ENCODE measurements at regions not wholly inside any gene's neighbourhood (a gene's known extent, or its start where the extent isn't known, plus 50 kb on each side); places are given as distances from the start of the nearest gene placed in this dataset.

DNA sequence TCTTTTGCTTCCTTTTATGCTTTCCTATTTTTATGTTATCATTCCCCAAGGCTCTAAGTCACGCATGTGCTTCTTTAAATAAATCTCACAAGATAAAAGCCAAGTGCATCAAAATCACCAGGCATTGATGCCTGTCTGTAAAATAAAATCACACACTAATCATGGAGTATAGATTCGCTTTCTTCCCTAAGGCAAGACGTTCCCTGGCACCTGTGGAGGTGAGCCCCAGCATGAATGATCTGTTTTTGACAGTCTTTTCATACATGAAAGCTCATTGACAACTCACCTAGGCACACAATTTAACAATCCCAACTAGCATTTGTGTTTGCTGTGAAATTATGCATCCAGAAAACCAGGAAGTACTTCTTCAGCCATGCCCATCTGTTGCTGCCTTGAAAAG lies 146.9 kb upstream of the DMAC1 start:
- DNase-seq (ENCODE audit: low read depth in 2 of 2), result no peak

DNA sequence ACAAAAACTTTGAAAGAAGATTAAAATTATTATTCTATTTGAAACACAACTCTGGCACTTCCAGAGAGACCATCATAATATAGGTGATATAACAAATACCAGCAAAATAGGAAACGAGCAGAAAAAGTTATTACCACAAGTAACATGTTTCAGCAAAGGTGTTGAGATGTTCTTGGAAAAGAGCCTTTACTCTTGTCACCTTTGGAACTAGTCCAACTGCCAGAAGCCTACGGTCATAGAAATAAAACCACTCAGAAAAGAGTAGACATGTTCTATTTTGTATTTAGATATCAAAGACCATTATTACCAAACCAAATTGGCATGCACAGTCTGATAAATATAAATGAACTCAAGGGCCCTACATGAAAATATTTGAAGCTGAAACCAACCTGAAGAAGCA lies 145.0 kb upstream of the DMAC1 start:
- no peak for DNase-seq (ENCODE audit: low read depth in 2 of 2)

DNA sequence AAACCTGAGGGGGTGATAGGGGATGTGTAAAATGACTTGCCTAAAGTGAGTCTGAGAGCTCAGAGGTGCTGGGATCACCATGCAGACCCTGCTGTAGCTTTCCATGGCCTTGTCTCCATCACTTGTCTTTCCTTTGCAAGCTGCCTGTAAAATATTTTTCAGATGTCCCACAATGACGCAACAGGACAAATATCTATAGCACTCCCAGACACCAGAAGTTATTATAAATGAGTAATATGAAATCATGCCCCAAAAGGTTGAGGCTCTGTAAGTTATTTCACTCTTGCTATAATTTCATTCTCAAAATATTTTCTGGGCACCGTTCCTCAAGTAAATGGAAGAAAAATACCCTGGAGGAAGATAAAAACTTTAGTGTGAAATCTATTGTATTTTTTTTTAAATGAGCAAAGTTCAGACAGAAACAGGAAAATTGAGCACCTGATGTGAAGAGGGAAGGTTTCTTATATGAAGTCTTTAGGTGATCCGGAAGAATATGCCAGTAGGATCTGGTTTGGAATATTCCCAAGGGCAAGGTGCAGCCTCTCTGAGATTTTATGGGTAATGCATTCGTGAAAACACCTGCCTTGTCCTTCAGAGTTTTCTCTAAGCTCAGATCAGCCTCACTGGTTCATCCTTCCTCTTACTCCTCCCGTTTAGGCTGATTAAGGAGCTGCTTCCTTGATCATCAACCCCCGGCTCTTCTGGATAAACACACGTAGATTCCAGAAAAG lies 138.3 kb upstream of the DMAC1 start:
- DNase-seq (ENCODE audit: low read depth in 2 of 2), result no peak

DNA sequence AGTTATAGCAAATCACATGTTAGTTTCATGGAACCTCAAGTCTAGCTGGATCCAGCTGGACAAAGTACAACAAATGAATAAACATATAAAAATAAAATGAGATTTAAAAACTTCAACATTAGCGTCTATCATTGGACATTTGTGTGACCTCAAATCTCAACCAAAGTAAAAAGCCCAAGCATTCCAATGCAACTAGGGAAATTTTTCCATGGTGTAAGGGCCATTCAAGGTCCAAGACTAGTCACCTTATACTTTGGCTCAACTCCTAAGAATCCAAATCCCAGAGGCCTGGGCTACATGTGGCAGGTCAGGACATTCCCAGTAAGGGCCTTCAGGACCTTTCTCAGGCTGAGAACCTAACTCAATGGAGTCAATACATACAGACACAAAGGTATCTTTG lies 137.4 kb upstream of the DMAC1 start:
- no peak for DNase-seq (ENCODE audit: low read depth in 2 of 2)

DNA sequence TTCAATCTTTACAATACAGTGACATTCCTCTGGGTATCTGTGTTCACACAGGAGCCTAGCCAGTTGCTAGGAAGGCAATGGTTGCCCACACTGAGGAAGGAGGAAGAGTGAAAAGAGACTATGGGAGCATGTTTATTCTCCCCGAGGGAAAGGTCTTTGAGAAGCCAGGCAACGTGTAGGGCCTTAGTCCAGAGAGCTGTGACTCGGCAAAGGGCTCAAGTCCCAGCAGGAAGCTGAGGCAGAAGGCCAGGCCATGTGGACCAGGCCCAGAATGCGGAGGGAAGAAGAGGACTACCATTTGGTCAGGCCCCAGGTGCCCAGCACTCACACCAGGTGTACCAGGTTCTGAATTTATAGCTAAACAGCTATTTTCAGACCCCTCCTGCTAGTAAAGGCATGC lies 136.6 kb upstream of the DMAC1 start:
- no peak for DNase-seq (ENCODE audit: low read depth in 2 of 2)

DNA sequence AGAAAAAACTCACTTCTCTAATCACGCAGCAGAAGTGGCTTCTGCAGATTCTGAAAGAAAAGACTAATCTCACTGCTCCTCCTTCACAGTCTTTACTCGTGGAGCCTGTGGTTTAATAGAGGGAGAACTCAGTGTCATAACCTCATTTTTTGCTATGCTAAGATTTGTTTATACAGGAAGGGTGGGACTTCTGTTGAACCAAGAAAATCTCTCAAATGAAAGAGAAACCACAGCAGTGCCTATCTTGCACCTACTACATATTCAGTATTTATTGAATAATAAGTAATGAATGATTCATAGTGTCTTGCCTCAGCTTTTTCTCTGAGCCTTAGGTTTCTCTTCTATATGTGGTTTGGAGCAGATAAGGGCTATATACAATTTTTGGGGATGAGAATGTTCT lies 136.1 kb upstream of the DMAC1 start:
- DNase-seq (ENCODE audit: low read depth in 2 of 2), result no peak

DNA sequence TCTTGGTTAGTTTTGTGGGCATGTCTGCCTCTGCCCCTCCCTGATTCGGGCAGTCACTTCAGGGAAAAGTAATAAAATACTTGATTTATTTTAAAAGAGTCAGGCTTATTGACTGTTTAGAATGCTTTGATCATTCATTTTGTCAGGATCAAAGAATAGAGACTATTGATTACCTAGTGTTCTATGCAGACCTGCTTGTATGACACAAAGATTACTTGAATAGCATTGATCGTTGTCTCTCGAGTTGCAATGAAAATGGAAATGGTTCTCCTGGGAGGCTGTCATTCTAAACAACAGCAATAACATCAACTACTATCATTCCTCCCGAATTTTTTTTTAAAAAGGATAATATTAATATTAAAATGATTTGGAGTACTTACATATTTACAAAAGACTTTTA lies 133.2 kb upstream of the DMAC1 start:
- no peak for DNase-seq (ENCODE audit: low read depth in 2 of 2)

DNA sequence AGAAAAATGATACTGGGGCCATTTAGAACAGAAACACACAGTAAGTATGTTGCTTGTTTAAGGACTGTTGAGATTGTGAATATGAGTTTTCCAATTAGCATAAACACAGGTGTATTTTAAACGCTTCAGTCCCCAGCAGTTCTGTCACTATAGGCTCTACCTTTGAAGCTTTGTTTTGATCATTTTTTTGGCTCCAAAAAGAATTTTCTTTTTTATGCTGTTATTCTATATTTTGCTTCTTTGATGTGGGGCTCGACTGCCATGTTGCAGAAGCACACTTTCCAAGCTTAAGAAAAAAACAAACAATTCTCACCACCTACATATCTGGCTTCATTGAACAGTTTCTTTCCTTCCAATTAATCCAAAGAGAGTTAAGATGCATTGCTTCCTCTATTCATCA lies 131.0 kb upstream of the DMAC1 start:
- no peak for DNase-seq (ENCODE audit: low read depth in 2 of 2)

DNA sequence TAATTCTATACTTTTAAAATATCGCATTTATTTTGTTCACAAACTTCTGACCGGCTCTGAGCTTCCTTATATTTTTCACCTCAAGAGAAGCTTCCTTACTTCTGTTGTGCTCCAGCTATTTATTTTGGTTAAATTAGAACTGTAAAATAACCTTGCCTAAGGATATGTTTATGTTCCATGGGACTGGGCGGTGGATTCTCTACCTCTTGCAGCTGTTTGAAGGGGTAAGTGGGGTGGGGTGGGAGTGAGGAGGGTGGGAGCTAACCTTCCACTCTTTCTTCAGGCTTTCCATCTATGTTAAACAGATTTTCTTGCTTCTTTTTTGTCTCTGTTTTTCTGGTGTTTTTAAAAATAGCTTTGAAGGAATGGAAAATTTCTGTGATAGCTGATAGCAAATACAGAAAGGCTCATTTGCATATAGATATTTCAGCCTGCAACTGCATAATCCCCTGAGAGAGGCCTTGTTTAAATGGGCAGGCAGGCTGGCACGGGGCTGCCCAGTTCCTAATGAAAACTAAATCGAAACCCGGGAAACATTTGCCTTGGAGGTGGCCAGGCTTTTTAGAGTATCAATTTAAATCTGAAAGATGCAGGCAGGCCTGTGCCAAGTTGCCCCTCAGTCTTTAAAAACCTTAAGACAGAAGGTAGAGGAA lies 122.1 kb upstream of the DMAC1 start:
- no peak for DNase-seq (ENCODE audit: low read depth in 2 of 2)

DNA sequence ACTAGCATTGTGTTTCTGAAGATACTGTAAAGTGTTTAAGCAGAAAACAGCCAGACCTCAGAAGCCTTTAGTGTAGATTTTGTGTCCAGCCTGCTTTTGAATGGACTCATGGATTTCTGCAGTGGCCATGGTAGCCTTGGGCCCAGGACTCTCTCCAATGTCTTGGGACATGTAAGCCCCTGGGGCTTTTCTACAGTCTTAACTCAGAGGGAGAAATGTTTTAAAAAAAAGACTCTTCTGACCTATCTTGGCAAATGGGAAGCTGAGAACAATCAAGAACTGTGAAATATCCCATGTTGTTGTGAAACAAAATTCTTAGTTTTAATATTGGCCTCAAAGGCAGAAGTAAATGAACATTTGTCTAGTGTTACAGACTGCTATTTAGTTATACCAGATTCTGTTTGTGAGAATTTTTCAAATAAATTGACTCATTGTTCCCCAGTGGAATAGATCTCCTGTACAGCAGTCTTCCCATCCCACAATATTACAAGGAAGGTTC lies 112.5 kb upstream of the DMAC1 start:
- DNase-seq (ENCODE audit: low read depth in 2 of 2), result no peak

DNA sequence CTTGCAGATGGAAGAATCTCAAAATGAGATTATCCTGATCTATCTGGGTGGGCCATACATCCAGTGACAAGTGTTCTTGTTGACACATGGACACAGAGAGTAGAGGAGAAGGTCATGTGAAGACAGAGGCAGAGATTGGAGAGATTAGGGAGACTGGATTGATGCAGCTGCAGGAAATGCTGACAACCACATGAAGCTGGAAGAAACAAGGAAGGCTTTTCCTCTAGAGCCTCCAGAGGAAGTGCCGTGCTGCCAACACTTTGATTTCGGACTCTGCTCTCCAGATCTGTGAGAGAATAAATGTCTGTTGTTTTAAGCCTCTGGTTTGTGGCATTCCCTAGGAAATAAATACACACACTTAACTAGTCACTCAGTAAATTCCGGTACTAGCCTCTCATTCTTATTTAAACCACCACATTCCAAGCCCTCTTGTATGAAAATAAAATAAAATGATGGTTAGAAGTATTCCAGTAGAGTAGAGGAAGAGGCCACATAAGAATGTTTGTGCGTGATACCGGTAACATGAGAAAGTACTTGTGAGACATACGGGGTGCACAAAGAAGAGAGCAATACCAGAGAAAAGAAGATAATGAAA lies 110.9 kb upstream of the DMAC1 start:
- no peak for DNase-seq (ENCODE audit: low read depth in 2 of 2)

DNA sequence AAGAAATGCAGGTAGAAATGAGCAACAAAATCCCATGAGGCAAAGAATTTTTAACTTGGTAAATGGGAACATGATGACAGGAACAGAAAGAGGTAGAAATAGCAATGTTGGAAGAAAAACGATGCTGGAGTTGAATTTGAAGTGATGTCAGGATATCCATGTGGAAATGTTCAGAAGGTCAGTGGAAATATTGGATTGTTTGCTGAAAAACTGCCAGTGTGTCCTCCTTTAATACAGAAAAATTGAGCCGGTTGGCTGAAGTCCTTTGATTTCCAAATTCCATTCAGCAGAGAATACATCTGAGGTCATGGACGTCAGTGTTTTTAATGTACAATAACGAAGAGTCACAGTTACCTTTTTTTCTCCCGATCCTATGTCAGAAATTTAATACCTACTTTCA lies 110.0 kb upstream of the DMAC1 start:
- DNase-seq (ENCODE audit: low read depth in 2 of 2), result no peak

DNA sequence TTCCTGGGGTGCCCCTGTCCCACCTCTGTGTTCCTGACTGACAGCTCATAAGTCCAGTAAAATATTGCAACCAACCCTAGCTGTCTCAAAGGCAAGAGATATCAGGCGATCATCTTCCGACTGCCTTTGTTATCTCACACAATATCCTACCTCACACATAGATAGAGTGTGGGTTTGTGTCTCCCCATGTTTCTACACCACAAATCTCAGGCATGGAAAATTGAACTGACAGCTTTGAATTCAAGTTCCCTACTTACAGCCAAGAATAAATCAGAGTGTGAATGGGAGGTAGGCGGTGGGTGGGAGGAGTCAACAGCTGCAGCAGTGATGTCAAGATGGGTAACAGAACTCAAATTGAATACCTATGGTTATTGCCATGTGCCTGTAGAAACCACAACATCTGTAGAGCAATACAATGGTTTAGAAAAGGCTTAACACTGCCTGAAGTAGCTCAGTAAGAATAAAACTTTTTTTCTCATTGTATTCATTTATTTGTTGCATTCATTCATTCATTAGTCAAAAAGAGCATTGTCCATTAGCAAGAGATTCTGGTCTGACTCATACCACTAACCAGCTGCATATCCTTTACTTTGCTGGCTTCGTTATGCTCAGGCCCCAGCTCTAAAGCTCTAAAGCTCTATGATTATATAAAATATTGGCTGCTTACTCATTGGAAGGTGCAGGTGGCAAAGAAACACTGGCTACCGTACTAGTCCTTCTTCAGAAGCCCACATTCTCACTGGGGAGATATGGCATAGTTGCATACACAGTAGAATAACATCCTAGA lies 108.2 kb upstream of the DMAC1 start:
- no peak for DNase-seq (ENCODE audit: low read depth in 2 of 2)

DNA sequence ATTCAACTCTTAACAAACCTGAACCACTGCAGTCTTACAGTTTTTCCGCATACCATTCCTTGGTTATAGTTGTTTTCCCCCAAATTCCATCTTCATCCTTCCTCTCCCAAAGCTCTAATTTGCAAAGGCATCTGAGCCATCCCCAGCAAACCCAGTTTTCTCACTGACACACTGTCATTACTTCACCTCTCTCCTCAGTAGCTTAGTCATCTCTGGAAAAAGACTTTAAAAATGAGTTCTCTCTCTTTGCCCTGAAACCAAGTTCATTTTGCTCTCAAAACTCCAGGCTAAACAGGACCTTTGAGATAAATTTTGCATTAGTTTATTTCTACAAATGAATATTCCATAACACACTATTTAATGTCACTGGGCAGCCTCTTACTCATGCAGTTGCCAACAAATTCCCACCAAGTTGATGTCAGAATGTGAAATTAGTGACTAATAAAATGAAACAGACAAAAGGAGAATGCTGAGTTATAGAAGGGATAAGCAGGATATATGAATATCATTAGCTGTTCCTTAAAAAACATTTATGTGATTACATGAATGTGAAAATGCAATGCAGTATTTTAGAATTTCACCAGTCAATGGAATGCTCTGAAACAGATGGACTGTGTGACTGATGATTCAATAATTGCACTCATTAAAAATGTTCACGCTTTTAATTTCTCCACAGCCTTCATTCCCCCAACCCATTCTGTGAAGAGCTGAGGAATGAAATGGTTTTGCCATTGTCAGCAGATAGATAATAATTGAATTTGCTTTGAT lies 107.4 kb upstream of the DMAC1 start:
- DNase-seq (ENCODE audit: low read depth in 2 of 2), result no peak

DNA sequence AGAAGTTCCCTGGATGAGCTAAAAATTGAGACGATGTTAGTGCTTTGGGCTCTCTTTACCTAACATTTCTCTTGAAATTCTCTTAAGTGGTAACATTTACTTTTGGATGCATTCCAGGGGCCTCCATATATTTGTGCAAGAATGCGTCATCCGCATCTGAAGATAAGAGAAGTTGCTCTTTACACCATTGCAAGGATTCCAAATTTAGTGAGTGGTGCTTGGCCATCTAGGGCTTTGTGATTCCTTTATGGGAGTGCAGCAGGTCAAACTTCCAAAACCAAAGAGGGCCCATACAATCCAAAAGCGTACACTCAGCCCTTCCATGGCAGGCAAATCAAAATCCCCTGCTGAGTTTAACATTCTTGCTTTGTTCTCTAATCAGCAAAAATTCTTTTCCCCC lies 102.0 kb upstream of the DMAC1 start:
- DNase-seq (ENCODE audit: low read depth in 2 of 2), result no peak

DNA sequence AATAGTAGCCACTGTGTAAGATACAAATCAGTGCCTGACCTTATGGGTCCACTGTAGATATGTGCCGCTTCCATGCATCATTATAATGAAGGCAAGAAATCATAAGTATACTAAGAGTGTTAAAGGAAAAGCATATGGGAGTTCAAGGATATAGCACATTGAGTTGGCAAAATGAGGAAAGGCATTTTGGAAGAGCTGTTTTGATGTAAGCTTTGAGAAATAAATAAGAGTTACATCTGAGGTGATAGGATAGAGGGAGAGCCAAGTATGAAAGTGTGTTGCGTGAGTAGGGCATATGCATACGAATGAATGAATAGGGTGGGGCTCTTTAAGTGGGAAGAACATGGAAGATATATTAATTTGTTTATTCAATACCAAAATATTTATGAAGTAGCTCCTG lies 101.0 kb upstream of the DMAC1 start:
- DNase-seq (ENCODE audit: low read depth in 2 of 2), result no peak

DNA sequence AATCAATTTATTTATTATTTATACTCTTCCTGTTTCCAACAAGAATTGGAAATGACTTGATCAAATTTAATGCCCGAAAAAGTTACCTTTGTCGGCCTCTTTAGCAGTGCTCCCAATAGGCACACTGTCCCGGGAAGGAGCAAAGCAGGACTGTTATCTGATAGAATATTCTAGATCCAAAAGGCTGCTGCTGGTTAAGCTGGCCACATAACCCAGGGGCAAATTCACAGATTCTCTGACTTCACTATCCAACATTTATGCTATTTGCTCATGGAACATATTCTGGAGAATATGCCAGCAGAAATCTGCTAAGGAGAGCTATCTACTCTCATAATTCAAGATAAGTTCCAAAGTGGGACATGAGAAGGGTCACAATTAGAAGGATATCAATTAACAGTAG lies 100.2 kb upstream of the DMAC1 start:
- DNase-seq (ENCODE audit: low read depth in 2 of 2), result no peak

DNA sequence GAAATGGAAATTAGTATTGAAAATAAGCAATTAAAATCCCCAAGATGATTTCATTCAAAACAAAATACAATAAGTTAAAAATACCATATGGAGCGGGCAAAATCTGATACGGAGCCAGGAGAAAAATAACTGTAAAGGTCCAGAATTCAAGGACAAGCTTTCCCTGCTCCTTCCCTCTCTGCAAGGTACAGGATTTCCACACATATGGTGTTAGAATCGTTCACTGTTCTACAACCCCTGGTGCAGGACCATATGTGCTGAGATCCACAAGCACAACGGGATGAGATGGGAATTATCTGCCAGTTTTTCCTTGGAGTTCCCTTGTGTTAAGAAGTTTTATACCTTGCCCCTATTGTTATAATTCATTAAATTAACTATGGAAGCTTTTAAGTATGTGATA lies 94.7 kb upstream of the DMAC1 start:
- DNase-seq (ENCODE audit: low read depth in 2 of 2), result no peak

DNA sequence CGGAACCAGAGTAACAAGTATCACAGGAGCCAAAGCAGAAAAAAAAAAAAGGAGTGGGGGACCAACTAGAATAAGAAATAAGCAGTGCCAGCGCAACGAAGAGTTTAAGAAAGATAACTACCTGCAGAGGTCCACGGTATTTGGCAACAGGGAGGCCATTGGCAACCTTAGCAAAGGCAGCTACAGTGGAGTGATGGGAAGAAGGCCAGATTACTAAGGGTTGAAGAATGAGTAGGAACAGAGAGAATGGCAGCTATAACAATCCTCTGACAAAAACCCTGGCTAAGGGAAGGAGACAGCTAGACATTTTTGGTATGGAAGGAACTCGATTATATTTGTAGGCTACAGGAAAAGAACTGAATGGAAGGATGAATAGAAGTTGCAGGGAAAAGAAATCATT lies 93.4 kb upstream of the DMAC1 start:
- DNase-seq (ENCODE audit: low read depth in 2 of 2), result no peak

DNA sequence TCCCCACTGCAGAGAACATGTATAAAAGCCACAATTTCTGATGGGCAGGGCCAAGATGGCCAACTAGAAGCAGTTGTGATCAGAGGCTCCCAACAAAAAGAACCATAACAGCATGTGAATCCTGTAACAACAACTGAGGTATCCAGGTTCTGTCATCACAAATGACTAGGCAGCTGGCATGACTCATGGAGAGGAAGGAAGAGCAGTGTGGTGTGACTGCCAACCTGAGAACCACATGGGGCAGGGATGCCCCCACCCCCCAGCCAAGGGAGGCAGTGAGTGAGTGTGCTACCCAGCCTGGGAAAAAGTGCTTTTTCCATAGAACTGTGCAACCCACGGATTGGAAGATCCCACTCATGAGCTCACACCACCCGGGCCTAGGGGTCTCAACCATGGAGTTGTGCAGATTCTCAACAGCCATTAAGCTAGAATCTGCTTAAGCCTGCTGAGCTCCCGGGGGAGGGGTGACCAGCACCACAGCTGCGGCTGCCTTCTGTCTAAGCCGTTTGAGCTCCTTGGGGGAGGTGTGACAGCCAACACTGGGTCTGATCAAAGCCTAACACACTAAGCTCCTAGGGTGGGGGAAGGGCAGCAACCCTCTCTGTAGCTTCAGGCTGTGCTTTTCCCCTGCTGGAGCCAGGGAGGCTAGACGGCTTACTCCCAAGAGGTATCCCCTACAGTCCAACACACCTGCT lies 80.1 kb upstream of the DMAC1 start:
- DNase-seq (ENCODE audit: low read depth in 2 of 2), result peak; percentile 27 to 39
